ENCODE measurements at regions not wholly inside any gene's neighbourhood (a gene's known extent, or its start where the extent isn't known, plus 50 kb on each side); places are given as distances from the start of the nearest gene placed in this dataset.

DNA sequence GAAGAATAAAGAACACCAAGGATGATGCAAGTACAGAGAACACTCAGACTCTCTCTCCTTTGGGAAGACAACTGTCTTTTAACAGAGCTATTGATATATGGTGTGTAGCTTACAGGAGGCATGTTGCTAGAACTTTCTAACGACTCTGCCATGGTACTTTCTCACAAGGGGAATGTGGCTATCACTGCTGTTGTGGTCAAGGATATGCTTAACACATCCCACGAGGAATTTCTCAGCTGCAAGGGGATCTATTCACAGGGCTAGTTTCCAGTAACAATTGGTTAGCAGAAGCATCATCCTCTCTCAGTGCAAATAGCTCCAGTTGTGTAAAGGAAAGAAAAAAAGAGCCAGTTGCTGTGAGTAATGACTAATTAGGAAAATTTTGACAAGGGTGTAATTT lies 826.0 kb downstream of the SORCS1 start:
- TF ChIP-seq POLR2AphosphoS5 (IDR thresholded peaks at IDR 0.05; ENCODE audit: low read depth) = no peak
- no peak for TF ChIP-seq EZH2phosphoT487 (IDR thresholded peaks at IDR 0.05; ENCODE audit: unreplicated experiment)
- TF ChIP-seq, protein P1, sequence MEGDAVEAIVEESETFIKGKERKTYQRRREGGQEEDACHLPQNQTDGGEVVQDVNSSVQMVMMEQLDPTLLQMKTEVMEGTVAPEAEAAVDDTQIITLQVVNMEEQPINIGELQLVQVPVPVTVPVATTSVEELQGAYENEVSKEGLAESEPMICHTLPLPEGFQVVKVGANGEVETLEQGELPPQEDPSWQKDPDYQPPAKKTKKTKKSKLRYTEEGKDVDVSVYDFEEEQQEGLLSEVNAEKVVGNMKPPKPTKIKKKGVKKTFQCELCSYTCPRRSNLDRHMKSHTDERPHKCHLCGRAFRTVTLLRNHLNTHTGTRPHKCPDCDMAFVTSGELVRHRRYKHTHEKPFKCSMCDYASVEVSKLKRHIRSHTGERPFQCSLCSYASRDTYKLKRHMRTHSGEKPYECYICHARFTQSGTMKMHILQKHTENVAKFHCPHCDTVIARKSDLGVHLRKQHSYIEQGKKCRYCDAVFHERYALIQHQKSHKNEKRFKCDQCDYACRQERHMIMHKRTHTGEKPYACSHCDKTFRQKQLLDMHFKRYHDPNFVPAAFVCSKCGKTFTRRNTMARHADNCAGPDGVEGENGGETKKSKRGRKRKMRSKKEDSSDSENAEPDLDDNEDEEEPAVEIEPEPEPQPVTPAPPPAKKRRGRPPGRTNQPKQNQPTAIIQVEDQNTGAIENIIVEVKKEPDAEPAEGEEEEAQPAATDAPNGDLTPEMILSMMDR (conservative IDR thresholded peaks at IDR 0.05; ENCODE audit: low read depth in 2 of 2) = no peak
- TF ChIP-seq JUNB (IDR thresholded peaks at IDR 0.05; ENCODE audit: unreplicated experiment) = no peak
- TF ChIP-seq CREB1 (CRISPR knock-in tag; IDR thresholded peaks at IDR 0.05; ENCODE audit: low read depth) = no peak
- TF ChIP-seq, protein P2, sequence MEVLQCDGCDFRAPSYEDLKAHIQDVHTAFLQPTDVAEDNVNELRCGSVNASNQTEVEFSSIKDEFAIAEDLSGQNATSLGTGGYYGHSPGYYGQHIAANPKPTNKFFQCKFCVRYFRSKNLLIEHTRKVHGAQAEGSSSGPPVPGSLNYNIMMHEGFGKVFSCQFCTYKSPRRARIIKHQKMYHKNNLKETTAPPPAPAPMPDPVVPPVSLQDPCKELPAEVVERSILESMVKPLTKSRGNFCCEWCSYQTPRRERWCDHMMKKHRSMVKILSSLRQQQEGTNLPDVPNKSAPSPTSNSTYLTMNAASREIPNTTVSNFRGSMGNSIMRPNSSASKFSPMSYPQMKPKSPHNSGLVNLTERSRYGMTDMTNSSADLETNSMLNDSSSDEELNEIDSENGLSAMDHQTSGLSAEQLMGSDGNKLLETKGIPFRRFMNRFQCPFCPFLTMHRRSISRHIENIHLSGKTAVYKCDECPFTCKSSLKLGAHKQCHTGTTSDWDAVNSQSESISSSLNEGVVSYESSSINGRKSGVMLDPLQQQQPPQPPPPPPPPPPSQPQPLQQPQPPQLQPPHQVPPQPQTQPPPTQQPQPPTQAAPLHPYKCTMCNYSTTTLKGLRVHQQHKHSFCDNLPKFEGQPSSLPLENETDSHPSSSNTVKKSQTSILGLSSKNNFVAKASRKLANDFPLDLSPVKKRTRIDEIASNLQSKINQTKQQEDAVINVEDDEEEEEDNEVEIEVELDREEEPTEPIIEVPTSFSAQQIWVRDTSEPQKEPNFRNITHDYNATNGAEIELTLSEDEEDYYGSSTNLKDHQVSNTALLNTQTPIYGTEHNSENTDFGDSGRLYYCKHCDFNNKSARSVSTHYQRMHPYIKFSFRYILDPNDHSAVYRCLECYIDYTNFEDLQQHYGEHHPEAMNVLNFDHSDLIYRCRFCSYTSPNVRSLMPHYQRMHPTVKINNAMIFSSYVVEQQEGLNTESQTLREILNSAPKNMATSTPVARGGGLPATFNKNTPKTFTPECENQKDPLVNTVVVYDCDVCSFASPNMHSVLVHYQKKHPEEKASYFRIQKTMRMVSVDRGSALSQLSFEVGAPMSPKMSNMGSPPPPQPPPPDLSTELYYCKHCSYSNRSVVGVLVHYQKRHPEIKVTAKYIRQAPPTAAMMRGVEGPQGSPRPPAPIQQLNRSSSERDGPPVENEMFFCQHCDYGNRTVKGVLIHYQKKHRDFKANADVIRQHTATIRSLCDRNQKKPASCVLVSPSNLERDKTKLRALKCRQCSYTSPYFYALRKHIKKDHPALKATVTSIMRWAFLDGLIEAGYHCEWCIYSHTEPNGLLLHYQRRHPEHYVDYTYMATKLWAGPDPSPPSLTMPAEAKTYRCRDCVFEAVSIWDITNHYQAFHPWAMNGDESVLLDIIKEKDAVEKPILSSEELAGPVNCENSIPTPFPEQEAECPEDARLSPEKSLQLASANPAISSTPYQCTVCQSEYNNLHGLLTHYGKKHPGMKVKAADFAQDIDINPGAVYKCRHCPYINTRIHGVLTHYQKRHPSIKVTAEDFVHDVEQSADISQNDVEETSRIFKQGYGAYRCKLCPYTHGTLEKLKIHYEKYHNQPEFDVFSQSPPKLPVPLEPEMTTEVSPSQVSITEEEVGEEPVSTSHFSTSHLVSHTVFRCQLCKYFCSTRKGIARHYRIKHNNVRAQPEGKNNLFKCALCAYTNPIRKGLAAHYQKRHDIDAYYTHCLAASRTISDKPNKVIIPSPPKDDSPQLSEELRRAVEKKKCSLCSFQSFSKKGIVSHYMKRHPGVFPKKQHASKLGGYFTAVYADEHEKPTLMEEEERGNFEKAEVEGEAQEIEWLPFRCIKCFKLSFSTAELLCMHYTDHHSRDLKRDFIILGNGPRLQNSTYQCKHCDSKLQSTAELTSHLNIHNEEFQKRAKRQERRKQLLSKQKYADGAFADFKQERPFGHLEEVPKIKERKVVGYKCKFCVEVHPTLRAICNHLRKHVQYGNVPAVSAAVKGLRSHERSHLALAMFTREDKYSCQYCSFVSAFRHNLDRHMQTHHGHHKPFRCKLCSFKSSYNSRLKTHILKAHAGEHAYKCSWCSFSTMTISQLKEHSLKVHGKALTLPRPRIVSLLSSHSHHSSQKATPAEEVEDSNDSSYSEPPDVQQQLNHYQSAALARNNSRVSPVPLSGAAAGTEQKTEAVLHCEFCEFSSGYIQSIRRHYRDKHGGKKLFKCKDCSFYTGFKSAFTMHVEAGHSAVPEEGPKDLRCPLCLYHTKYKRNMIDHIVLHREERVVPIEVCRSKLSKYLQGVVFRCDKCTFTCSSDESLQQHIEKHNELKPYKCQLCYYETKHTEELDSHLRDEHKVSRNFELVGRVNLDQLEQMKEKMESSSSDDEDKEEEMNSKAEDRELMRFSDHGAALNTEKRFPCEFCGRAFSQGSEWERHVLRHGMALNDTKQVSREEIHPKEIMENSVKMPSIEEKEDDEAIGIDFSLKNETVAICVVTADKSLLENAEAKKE (CRISPR knock-in tag; IDR thresholded peaks at IDR 0.05) = no peak

All from GM23338 (cell line).